Fibroblast of lung (primary cell): ENCODE measurements at regions not wholly inside any gene's neighbourhood (a gene's known extent, or its start where the extent isn't known, plus 50 kb on each side); places are given as distances from the start of the nearest gene placed in this dataset.

ENCODE experiments used
- DNase-seq, 2 donors: peaks; one replicate each; pipeline versions ENCODE4 v3.0.0 to v3.0.0-alpha.2; 2010; ENCODE audit warnings: low read depth in 2 of 2
- H2AFZ ChIP-seq: 2 replicates; pipeline ENCODE4 v1.5.1; 2012; ENCODE audit warnings: low read length, control low read depth, inconsistent platforms
- H3K27ac ChIP-seq: 2 replicates; pipeline ENCODE4 v1.5.1; 2011; ENCODE audit warnings: low read length, control low read depth; ENCODE audit not compliant: insufficient read depth
- H3K27me3 ChIP-seq: 2 replicates; pipeline ENCODE4 v1.5.1; 2011; ENCODE audit warnings: mild to moderate bottlenecking, low read length; ENCODE audit not compliant: control insufficient read depth, insufficient read depth
- H3K36me3 ChIP-seq: 2 replicates; pipeline ENCODE4 v1.5.1; 2011; ENCODE audit warnings: low read length; ENCODE audit not compliant: control insufficient read depth, insufficient read depth
- H3K4me1 ChIP-seq: 2 replicates; pipeline ENCODE4 v1.5.1; 2011; ENCODE audit warnings: low read length; ENCODE audit not compliant: control insufficient read depth, insufficient read depth; ENCODE audit errors: extremely low read depth
- H3K4me2 ChIP-seq: 2 replicates; pipeline ENCODE4 v1.5.1; 2011; ENCODE audit warnings: low read length, control low read depth; ENCODE audit not compliant: insufficient read depth; ENCODE audit errors: extremely low read depth
- H3K4me3 ChIP-seq, 4 experiments: fragments of 200-600 bp in 1 of 4; sonication (generic) in 1 of 4; replicated peaks in 1 of 4; 2 replicates each; pipeline ENCODE4 v1.5.1; 2011 to 2016; ENCODE audit warnings: low read length in 4 of 4, low read depth in 3 of 4, mild to moderate bottlenecking in 3 of 4, control low read depth in 2 of 4, inconsistent platforms in 1 of 4, mixed read lengths in 1 of 4; ENCODE audit not compliant: insufficient read depth in 1 of 4; ENCODE audit errors: control extremely low read depth in 1 of 4
- H3K79me2 ChIP-seq: 2 replicates; pipeline ENCODE4 v1.5.1; 2012; ENCODE audit warnings: mild to moderate bottlenecking, low read length, inconsistent platforms; ENCODE audit not compliant: control insufficient read depth, insufficient read depth
- H3K9ac ChIP-seq: 2 replicates; pipeline ENCODE4 v1.5.1; 2011; ENCODE audit warnings: mild to moderate bottlenecking, low read length, control low read depth; ENCODE audit not compliant: insufficient read depth
- H3K9me3 ChIP-seq: 2 replicates; pipeline ENCODE4 v1.5.1; 2012; ENCODE audit warnings: low read depth, low read length; ENCODE audit not compliant: control insufficient read depth, insufficient read depth
- H4K20me1 ChIP-seq: 2 replicates; pipeline ENCODE4 v1.5.1; 2011; ENCODE audit warnings: low read length; ENCODE audit not compliant: control insufficient read depth, insufficient read depth; ENCODE audit errors: extremely low read depth
- CTCF ChIP-seq, 2 donors: IDR thresholded peaks in 1 of 2; conservative IDR thresholded peaks in 1 of 2; 1 replicate in 1 of 2; 2 replicates in 1 of 2; pipeline ENCODE4 v1.5.1; 2011 to 2012; ENCODE audit warnings: low read length in 2 of 2, control low read depth in 1 of 2, inconsistent platforms in 1 of 2, low read depth in 1 of 2, mild to moderate bottlenecking in 1 of 2
- EZH2 ChIP-seq: IDR thresholded peaks from 2 replicates; pipeline ENCODE4 v1.5.1; 2012; ENCODE audit warnings: low read length, control low read depth, mild to moderate bottlenecking; ENCODE audit errors: missing control alignments

GRCh38 chr1:94669198-94669597 is 127.6 kb upstream of the F3 start:
- TF ChIP-seq EZH2 (no peak), CTCF (conservative IDR thresholded peaks at IDR 0.05 in 1 of 2, IDR thresholded peaks at IDR 0.05 in 1 of 2; ENCODE audit: low read depth in 1 of 2, low read length in 2 of 2) (no peak)

GRCh38 chr1:94668528-94668927 is 127.0 kb upstream of the F3 start:
- Histone ChIP-seq H3K36me3 (no peaks in the 10 kb centered on the region), H3K4me1 (peaks cover 3% of the 10 kb centered on the region), H2AFZ (no peak overlapping the region), H3K4me2 (no peak overlapping the region), H3K4me3 (no peak overlapping the region), H3K9ac (no peak overlapping the region), H4K20me1 (no peaks in the 10 kb centered on the region), H3K9me3 (no peaks in the 10 kb centered on the region), H3K79me2 (no peaks in the 10 kb centered on the region), H3K27me3 (no peaks in the 10 kb centered on the region), H3K27ac (no peak overlapping the region)
- no peak for TF ChIP-seq CTCF (conservative IDR thresholded peaks at IDR 0.05 in 1 of 2, IDR thresholded peaks at IDR 0.05 in 1 of 2; ENCODE audit: low read depth in 1 of 2, low read length in 2 of 2)
- no peak for TF ChIP-seq EZH2
- no peak for DNase-seq

More at GRCh38 chr1:94669198-94669597, 127.6 kb upstream of the F3 start:
- H3K9me3 ChIP-seq, result no peaks in the 10 kb centered on the region
- no peak overlapping the region for H3K4me2 ChIP-seq
- H3K27ac ChIP-seq, result no peak overlapping the region
- no peaks in the 10 kb centered on the region for H4K20me1 ChIP-seq
- H2AFZ ChIP-seq, result no peak overlapping the region
- H3K9ac ChIP-seq, result no peak overlapping the region
- no peak overlapping the region for H3K4me3 ChIP-seq
- H3K27me3 ChIP-seq, result no peaks in the 10 kb centered on the region
- no peaks in the 10 kb centered on the region for H3K79me2 ChIP-seq
- no peaks in the 10 kb centered on the region for H3K36me3 ChIP-seq
- DNase-seq, result peak in 1 of 2 donors; percentile 46
- peaks cover 3% of the 10 kb centered on the region for H3K4me1 ChIP-seq

- no peak overlapping the region for H2AFZ ChIP-seq
- no peaks in the 10 kb centered on the region for H3K27me3 ChIP-seq
- no peak overlapping the region for H3K4me2 ChIP-seq
- no peak overlapping the region for H3K9ac ChIP-seq
- no peak overlapping the region for H3K4me3 ChIP-seq
- no peak overlapping the region for H3K27ac ChIP-seq
- TF ChIP-seq EZH2 (no peak), CTCF (conservative IDR thresholded peaks at IDR 0.05 in 1 of 2, IDR thresholded peaks at IDR 0.05 in 1 of 2; ENCODE audit: low read depth in 1 of 2, low read length in 2 of 2) (no peak)
- H4K20me1 ChIP-seq, result no peaks in the 10 kb centered on the region
- H3K36me3 ChIP-seq, result no peaks in the 10 kb centered on the region
- no peaks in the 10 kb centered on the region for H3K9me3 ChIP-seq
- H3K79me2 ChIP-seq, result no peaks in the 10 kb centered on the region
- peak in 1 of 2 donors; percentile 39 for DNase-seq
- H3K4me1 ChIP-seq, result peaks cover 2% of the 10 kb centered on the region
These were observed 126.3 kb upstream of the F3 start for GRCh38 chr1:94667818-94668217.
